Trophoblast cell (in vitro differentiated cells and primary cell): ENCODE measurements at regions not wholly inside any gene's neighbourhood (a gene's known extent, or its start where the extent isn't known, plus 50 kb on each side); places are given as distances from the start of the nearest gene placed in this dataset.

Experiments
- DNase-seq, 2 donors: peaks; one replicate each; pipeline ENCODE4 v3.0.0-alpha.2; 2016
- H2AFZ ChIP-seq: 2 replicates; pipeline ENCODE4 v1.6.1; 2013; ENCODE audit warnings: low read length, moderate library complexity, mild to moderate bottlenecking; ENCODE audit not compliant: insufficient read depth, poor library complexity
- H2AK5ac ChIP-seq: 2 replicates; pipeline ENCODE4 v1.6.1; 2013; ENCODE audit warnings: mild to moderate bottlenecking, low read length
- H2BK120ac ChIP-seq: 2 replicates; pipeline ENCODE4 v1.6.1; 2013; ENCODE audit warnings: low read length, mild to moderate bottlenecking, moderate library complexity; ENCODE audit not compliant: insufficient read depth, poor library complexity
- H2BK12ac ChIP-seq: 2 replicates; pipeline ENCODE4 v1.6.1; 2013; ENCODE audit warnings: mild to moderate bottlenecking, low read length, moderate library complexity
- H2BK5ac ChIP-seq: 2 replicates; pipeline ENCODE4 v1.6.1; 2013; ENCODE audit warnings: low read length, low read depth, moderate library complexity, mild to moderate bottlenecking; ENCODE audit not compliant: poor library complexity
- H3K14ac ChIP-seq: 2 replicates; pipeline ENCODE4 v1.6.1; 2013; ENCODE audit warnings: mild to moderate bottlenecking, low read length
- H3K18ac ChIP-seq: 2 replicates; pipeline ENCODE4 v1.6.1; 2013; ENCODE audit warnings: mild to moderate bottlenecking, low read length
- H3K23ac ChIP-seq: 2 replicates; pipeline ENCODE4 v1.6.1; 2013; ENCODE audit warnings: low read length
- H3K27ac ChIP-seq: 2 replicates; pipeline ENCODE4 v1.5.1; 2013; ENCODE audit warnings: low read depth, mild to moderate bottlenecking, inconsistent platforms, low read length, moderate library complexity
- H3K27me3 ChIP-seq: 2 replicates; pipeline ENCODE4 v1.6.1; 2013; ENCODE audit warnings: inconsistent platforms, mild to moderate bottlenecking, low read length, moderate library complexity; ENCODE audit not compliant: insufficient read depth
- H3K36me3 ChIP-seq, 2 experiments: 1 replicate in 1 of 2; 2 replicates in 1 of 2; pipeline ENCODE4 v1.6.1; 2013; ENCODE audit warnings: low read length in 2 of 2, mild to moderate bottlenecking in 2 of 2, moderate library complexity in 1 of 2; ENCODE audit not compliant: insufficient read depth in 2 of 2, control insufficient read depth in 1 of 2
- H3K4ac ChIP-seq: 2 replicates; pipeline ENCODE4 v1.6.1; 2013; ENCODE audit warnings: low read depth, mild to moderate bottlenecking, low read length, moderate library complexity
- H3K4me1 ChIP-seq, 2 experiments: 1 replicate in 1 of 2; 2 replicates in 1 of 2; pipeline ENCODE4 v1.6.1; 2013; ENCODE audit warnings: low read length in 2 of 2, mild to moderate bottlenecking in 2 of 2, moderate library complexity in 1 of 2; ENCODE audit not compliant: insufficient read depth in 2 of 2, control insufficient read depth in 1 of 2
- H3K4me2 ChIP-seq: 2 replicates; pipeline ENCODE4 v1.6.1; 2013; ENCODE audit warnings: inconsistent platforms, mild to moderate bottlenecking, low read length, moderate library complexity
- H3K4me3 ChIP-seq: 2 replicates; pipeline ENCODE4 v1.5.1; 2013; ENCODE audit warnings: mild to moderate bottlenecking, low read depth, low read length, inconsistent platforms
- H3K79me1 ChIP-seq: one replicate; pipeline ENCODE4 v1.6.1; 2013; ENCODE audit warnings: low read length
- H3K79me2 ChIP-seq: 2 replicates; pipeline ENCODE4 v1.6.1; 2013; ENCODE audit warnings: low read length, mild to moderate bottlenecking; ENCODE audit not compliant: control insufficient read depth, insufficient read depth, poor library complexity
- H3K9ac ChIP-seq: 2 replicates; pipeline ENCODE4 v1.6.1; 2013; ENCODE audit warnings: mild to moderate bottlenecking, low read length
- H3K9me3 ChIP-seq: 2 replicates; pipeline ENCODE4 v1.6.1; 2013; ENCODE audit warnings: low read depth, mild to moderate bottlenecking, control low read depth, inconsistent platforms, low read length; ENCODE audit not compliant: insufficient read depth
- H4K12ac ChIP-seq: 2 replicates; pipeline ENCODE4 v1.6.1; 2013; ENCODE audit warnings: low read depth, mild to moderate bottlenecking, low read length, moderate library complexity
- H4K8ac ChIP-seq: 2 replicates; pipeline ENCODE4 v1.6.1; 2013; ENCODE audit warnings: low read depth, mild to moderate bottlenecking, low read length, moderate library complexity
- H4K91ac ChIP-seq: one replicate; pipeline ENCODE4 v1.6.1; 2013; ENCODE audit warnings: low read depth, mild to moderate bottlenecking, low read length, moderate library complexity
- WGBS: extraction: QIAGEN DNeasy Blood & Tissue Kit; methylation state at CpG from one replicate; pipeline ENCODE4 v1.1.7; 2013; ENCODE audit warnings: missing lambda C conversion rate; ENCODE audit not compliant: insufficient read length, insufficient coverage; ENCODE audit errors: extremely low coverage; 5-methylcytosine and 5-hydroxymethylcytosine counted together

DNA sequence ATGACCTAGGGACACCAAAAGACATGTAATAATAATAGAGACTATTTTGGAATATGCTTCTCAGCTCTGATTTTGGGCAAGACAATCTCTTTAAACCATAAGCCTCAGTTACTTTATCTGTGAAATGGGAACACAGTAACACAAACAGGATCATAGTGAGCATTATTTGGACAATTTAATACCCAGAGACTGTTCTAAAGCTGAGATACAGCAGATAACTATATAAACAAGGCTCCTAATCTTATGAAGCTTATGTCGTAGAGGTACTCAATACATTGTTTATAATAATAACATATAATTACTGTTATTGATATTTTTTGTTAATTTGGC lies 250.8 kb downstream of the SEC61B start:
- Histone ChIP-seq H4K91ac (no peak overlapping the region), H2BK12ac (no peak overlapping the region), H3K9me3 (no peaks in the 10 kb centered on the region), H3K14ac (no peak overlapping the region), H3K27me3 (no peaks in the 10 kb centered on the region), H3K23ac (no peak overlapping the region), H3K18ac (no peak overlapping the region), H3K27ac (no peak overlapping the region), H3K4me2 (no peak overlapping the region), H2BK120ac (no peak overlapping the region), H4K12ac (no peak overlapping the region), H2AK5ac (no peak overlapping the region), H3K79me1 (no peaks in the 10 kb centered on the region), H2AFZ (no peak overlapping the region), H3K36me3 (no peaks in the 10 kb centered on the region), H2BK5ac (no peak overlapping the region), H3K79me2 (no peaks in the 10 kb centered on the region), H3K4me1 (peaks cover 0 to 5% of the 10 kb centered on the region in 2 experiments), H3K4me3 (no peak overlapping the region), H4K8ac (no peak overlapping the region), H3K4ac (no peak overlapping the region), H3K9ac (no peak overlapping the region)
- no CpG with 5 or more reads among the region's 1 CpG for WGBS
- DNase-seq = no peak

DNA sequence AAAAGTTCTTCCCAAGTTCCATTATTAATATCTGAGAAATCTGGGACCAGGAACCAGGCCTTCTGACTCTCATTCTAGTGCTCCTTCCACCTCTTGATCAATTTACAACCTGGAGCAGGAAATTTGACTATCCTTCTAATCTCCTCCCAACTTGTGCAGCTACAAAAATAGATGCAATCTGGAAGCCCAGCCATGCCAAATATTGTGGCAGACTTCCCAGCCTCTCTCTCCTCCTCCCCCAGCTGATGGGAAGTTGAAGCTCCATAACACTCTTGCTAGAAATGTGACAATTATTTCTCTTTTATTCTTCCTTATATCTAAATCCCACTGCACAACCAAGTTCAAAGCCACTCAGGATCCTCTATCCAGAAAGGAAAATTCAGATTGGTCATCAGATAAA lies 252.1 kb downstream of the SEC61B start:
- no peak overlapping the region for H3K4me3 ChIP-seq
- H2AFZ ChIP-seq = no peak overlapping the region
- H4K8ac ChIP-seq = no peak overlapping the region
- H3K4me2 ChIP-seq = no peak overlapping the region
- H3K79me2 ChIP-seq = no peaks in the 10 kb centered on the region
- no peak overlapping the region for H4K91ac ChIP-seq
- no peaks in the 10 kb centered on the region for H3K27me3 ChIP-seq
- no peak overlapping the region for H3K18ac ChIP-seq
- no peak overlapping the region for H2BK5ac ChIP-seq
- H3K36me3 ChIP-seq = no peaks in the 10 kb centered on the region
- H2BK12ac ChIP-seq = no peak overlapping the region
- no peak overlapping the region for H3K9ac ChIP-seq
- no peaks in the 10 kb centered on the region for H3K9me3 ChIP-seq
- no peak overlapping the region for H2BK120ac ChIP-seq
- H3K27ac ChIP-seq = no peak overlapping the region
- no peak overlapping the region for H3K23ac ChIP-seq
- no peak overlapping the region for H3K4ac ChIP-seq
- H4K12ac ChIP-seq = no peak overlapping the region
- DNase-seq = no peak
- H3K79me1 ChIP-seq = no peaks in the 10 kb centered on the region
- H3K14ac ChIP-seq = no peak overlapping the region
- H2AK5ac ChIP-seq = no peak overlapping the region
- peaks cover 0 to 6% of the 10 kb centered on the region in 2 experiments for H3K4me1 ChIP-seq

DNA sequence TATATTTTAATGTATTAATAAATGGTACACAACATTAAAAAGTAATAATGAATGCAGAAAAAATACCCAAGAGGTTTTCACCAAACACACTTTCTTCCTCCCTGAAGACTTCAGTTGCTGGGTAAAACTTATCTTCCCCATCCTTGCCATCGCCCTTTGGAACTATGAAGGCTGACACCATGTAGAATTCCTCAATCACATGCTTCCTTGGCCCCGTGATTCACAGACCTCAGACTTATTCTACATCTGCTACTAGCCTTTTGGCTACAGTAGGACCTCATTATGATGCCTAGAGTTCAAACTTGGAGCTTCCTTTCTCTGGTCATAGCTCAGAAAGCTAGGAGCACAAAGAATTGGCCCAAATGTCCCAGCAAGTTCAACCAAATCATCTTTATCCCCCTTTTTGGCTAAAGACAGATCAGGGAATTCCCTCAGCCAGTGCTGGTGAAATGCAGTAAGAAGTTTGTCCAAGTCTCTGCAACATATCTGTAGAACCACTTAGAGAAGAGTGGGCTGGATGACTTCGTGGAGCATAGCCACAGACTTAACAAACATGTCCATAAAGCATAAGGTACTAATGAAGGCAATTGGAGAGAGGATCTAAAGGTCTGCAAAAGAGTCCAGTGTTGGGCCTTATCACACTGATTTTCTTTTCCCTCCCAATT lies 253.5 kb downstream of the SEC61B start:
- Histone ChIP-seq H3K4ac (no peak overlapping the region), H3K27me3 (no peaks in the 10 kb centered on the region), H3K27ac (no peak overlapping the region), H3K14ac (no peak overlapping the region), H3K23ac (no peak overlapping the region), H3K4me3 (no peak overlapping the region), H3K9ac (no peak overlapping the region), H2BK12ac (no peak overlapping the region), H2AFZ (no peak overlapping the region), H3K9me3 (no peaks in the 10 kb centered on the region), H3K36me3 (no peaks in the 10 kb centered on the region), H3K4me2 (no peak overlapping the region), H2AK5ac (no peak overlapping the region), H4K8ac (no peak overlapping the region), H2BK5ac (no peak overlapping the region), H4K91ac (no peak overlapping the region), H3K79me1 (no peaks in the 10 kb centered on the region), H3K4me1 (peaks cover 0 to 8% of the 10 kb centered on the region in 2 experiments), H3K79me2 (no peaks in the 10 kb centered on the region), H2BK120ac (no peak overlapping the region), H4K12ac (no peak overlapping the region), H3K18ac (no peak overlapping the region)
- DNase-seq = no peak
- no CpG with 5 or more reads among the region's 3 CpGs for WGBS

DNA sequence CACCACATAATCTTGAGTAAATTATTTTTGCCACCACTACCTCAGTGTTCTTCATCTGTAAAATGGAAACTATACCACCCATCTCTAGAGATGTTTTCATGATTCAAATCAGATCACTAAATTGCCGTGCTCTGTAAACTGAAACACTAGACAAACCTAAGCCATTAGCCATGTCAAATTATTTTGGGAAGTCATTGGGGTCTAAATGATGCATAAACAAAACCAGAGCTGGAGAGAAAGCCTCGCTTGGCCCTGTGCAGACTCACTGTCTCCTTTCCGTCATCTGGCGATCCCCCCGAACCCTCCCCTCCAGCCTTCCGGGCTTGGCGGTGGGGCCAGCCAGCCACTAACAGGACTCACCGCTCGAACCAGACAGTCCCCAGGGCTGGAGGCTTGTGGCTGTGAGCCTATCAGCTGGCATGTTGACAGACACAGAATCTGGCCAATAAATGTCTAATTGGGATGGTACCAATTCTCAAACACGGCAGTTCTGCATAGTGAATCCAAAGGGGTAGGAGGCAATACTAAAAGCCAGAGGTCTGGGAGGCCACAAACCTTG lies 256.5 kb downstream of the SEC61B start:
- Histone ChIP-seq H4K91ac (no peak overlapping the region), H2AK5ac (no peak overlapping the region), H4K8ac (no peak overlapping the region), H2BK5ac (no peak overlapping the region), H4K12ac (no peak overlapping the region), H3K4ac (no peak overlapping the region), H3K4me3 (no peak overlapping the region), H3K23ac (no peak overlapping the region), H2AFZ (no peak overlapping the region), H3K4me2 (no peak overlapping the region), H3K27me3 (no peaks in the 10 kb centered on the region), H3K9me3 (no peaks in the 10 kb centered on the region), H3K18ac (no peak overlapping the region), H3K27ac (no peak overlapping the region), H3K79me1 (no peaks in the 10 kb centered on the region), H2BK12ac (no peak overlapping the region), H3K14ac (no peak overlapping the region), H3K79me2 (no peaks in the 10 kb centered on the region), H3K36me3 (no peaks in the 10 kb centered on the region), H3K9ac (no peak overlapping the region), H2BK120ac (no peak overlapping the region), H3K4me1 (peaks cover 0 to 3% of the 10 kb centered on the region in 2 experiments)
- WGBS = no CpG with 5 or more reads among the region's 10 CpGs
- DNase-seq = no peak
